ENCODE measurements at regions not wholly inside any gene's neighbourhood (a gene's known extent, or its start where the extent isn't known, plus 50 kb on each side); places are given as distances from the start of the nearest gene placed in this dataset.

DNA sequence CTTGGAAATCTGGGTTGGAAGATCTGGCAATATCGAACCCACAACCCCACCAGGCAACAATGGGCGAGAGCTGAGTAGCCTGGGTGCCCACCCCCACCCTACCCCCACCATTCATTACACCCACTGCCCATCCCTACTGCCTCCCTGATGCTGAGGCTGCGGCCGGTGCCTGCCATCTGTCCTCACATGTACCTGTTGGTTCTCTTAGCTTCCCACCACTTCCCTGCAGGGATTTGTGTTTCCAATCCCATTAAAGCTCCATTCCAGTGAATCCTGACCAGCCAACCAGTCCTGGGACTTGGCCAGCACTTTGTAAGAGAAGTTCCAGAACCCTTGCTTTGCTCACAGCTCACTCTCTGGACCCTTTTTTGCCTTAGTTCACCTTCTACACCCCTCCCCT, 163.0 kb upstream of the SH3BP4 start:
- intact Hi-C loops (cut with DNase I), result no loop called here
- ATAC-seq (ENCODE audit: poor library complexity), result no peak
- DNase-seq, result no peak

DNA sequence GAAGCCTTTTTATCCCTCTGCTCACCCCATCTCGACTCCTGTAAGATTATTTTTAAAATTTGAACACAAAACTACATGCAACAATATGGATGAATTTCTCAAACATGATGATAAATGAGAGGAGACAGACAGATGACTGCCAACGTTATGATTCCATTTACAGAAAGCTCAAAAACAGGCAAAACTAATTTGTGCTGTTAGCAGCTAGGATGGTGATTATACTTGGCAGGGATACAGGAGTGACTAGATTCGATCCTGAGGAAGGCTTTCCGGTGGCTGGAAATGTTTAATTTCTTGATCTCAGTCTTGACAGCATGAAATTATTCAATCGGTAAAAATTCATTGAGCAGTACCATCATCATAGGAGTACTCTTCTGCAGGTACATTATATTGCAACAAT, 163.4 kb upstream of the SH3BP4 start:
- ATAC-seq (ENCODE audit: poor library complexity), result no peak
- DNase-seq, result no peak
- intact Hi-C loops (cut with DNase I), result no loop called here

DNA sequence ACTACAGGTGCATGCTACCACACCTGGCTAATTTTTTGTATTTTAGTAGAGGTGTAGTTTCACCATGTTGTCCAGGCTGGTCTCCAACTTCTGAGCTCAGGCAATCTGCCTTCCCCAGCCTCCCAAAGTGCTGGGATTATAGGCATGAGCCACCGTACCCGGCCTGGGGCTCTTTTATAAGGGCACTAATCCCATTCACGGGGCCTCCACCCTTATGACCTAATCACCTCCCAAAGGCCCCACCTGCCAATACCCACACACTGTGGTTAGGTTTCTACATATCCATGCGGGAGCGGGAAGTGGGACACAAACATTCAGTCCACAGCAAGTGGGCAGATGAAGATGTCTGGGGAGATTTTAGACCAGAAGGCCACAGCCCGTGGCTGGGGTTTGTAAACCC, 164.7 kb upstream of the SH3BP4 start:
- intact Hi-C loops (cut with DNase I), result no loop called here
- ATAC-seq (ENCODE audit: poor library complexity) (no peak), DNase-seq (no peak)

DNA sequence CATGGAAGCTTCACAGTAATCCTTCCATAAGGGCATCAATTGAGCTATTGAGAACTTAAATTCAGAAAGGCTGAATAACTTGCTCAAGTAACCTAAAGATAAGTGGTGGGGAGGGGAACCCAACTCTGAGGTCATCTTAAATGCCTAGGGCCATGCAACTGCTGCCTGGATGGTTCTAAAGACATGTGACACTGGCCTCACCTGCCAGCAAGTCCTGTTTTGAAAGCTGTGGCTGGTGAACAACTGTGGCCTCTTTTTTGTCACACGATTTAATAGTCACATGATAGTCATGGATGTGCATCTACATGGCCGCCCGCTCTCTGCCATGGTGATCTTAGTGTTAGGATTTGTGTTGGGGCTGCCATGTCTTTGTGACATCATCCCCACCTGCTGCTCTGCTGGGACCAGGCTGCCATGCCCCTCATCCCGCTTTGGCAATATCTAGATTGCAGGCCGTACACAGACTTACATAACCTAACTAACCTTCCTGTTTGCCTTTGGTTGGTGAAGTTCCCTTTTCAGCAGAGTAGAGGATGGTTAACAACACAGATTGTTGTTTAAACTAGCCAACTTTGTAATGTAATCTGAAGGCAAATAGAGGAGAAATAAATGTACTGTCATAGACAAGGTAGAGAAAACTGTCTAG, 177.9 kb upstream of the SH3BP4 start:
- ATAC-seq (ENCODE audit: poor library complexity), result no peak
- no peak for DNase-seq
- intact Hi-C loops (cut with DNase I), result no loop called here

- intact Hi-C loops (cut with DNase I), result no loop called here
- ATAC-seq (ENCODE audit: poor library complexity) (no peak), DNase-seq (no peak)
Observed at GRCh38 chr2:234773129-234773528, 178.7 kb upstream of the SH3BP4 start.

DNA sequence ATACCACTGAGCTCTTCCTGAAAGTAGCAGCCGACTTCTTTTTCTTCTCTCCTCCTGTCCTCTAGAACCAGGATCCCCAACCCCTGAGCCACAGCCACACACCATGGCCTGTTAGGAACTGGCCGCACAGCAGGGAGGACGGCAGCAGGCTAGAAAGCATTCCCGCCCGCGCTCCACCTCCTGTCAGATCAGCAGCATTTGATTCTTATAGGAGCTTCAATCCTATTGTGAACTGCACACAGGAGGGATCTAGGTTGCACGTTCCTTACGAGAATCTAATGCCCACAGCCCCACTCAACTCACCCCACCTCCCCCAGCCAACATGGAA, 179.1 kb upstream of the SH3BP4 start:
- intact Hi-C loops (cut with DNase I), result no loop called here
- no peak for DNase-seq
- no peak for ATAC-seq (ENCODE audit: poor library complexity)

GRCh38 chr2:234771980-234772732, 179.7 kb upstream of the SH3BP4 start:
- DNase-seq (no peak), ATAC-seq (ENCODE audit: poor library complexity) (no peak)
- intact Hi-C loops (cut with DNase I), result no loop called here

GRCh38 chr2:234771176-234771575, 180.6 kb upstream of the SH3BP4 start:
- no peak for ATAC-seq (ENCODE audit: poor library complexity)
- intact Hi-C loops (cut with DNase I), result no loop called here
- DNase-seq, result no peak

GRCh38 chr2:234770715-234771141, 181.1 kb upstream of the SH3BP4 start:
- DNase-seq (no peak), ATAC-seq (ENCODE audit: poor library complexity) (no peak)
- intact Hi-C loops (cut with DNase I), result no loop called here

DNA sequence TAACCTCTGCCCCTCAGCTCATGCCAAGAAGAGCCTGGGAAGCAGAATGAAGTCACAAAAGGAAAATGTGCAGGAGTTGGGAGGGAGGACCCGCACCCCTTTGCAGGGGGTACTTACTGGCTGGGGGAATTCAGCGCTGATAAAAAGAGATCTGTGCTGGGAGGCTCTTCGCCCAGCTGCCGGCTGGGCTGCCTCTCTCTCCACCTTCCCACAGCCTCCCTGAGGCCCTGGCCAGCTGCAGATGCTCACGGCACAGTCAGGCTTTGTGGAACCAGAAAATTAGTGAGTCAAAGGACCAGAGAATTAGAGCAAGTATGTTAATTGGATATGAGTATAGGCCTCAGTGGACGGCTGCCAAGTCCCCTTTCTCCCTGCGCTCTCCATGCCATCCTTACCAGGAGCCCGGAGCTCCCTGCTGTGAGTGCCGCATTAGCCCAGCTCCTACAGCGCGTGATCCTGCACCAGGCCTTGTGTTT, 181.7 kb upstream of the SH3BP4 start:
- peak; percentile 51 for ATAC-seq (ENCODE audit: poor library complexity)
- no peak for DNase-seq
- intact Hi-C loops (cut with DNase I), result no loop called here

- ATAC-seq (ENCODE audit: poor library complexity) (no peak), DNase-seq (no peak)
- intact Hi-C loops (cut with DNase I), result no loop called here
Observed at GRCh38 chr2:234768608-234769196, 183.1 kb upstream of the SH3BP4 start.

- intact Hi-C loops (cut with DNase I), result no loop called here
- DNase-seq, result no peak
- no peak for ATAC-seq (ENCODE audit: poor library complexity)
Observed at GRCh38 chr2:234765279-234765678, 186.5 kb upstream of the SH3BP4 start.

DNA sequence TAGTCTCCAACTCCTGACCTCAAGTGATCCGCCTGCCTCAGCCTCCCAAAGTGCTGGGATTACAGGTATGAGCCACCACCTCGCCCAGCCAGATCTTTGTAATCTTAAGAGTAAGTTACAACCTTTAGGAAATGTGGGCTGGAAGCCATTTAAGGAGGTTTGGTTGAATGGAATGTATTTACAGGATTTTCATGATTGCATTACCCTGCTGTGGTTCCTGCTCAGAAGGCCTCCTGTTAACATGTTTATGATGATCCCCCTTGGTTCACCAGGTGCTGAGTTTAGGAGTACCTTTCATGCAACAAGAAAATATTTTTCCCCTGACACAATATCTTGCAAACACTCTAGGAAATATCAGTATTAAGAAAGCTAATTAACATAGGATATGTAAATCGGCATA, 187.4 kb upstream of the SH3BP4 start:
- DNase-seq (no peak), ATAC-seq (ENCODE audit: poor library complexity) (no peak)
- intact Hi-C loops (cut with DNase I), result no loop called here

DNA sequence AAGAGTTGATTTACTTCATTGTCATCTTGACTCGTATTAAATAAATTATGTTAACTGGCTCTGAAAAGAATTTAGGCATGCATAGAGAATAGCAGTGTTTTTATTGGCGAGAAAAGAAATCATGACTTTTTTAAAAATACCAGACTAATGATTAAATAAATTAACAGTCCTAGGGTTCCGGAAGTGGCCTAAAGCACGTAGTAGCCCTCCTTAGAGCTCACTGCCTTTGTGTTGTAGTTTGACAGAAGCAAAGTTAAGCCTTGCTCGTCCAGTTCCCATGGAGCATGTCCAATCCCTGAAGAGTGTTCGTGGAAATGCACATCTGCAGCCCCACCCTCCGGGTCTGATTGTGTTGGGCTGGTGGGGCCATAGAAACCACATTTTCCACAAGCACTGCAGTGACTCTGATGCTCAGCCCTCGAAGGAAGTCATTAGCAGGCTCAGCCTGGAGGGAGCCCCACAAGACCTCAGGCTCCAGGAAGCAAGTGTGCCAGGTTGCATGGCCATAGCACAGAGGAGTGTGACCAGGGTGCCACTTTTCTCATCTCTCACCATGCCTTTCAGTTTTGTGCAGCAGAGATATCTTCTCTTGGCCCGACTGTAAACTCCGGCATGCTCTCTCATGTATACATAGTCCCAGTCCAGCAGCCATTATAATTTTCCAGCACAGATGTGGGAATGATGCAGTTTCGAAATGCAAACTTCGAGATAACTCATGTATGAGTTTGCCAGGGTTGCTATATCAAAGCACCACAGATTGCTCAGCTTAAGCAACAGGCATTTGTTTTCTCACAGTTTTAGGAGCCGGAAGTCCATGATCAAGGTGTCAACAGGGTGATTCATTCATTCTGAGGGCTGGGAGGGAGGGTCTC, 188.6 kb upstream of the SH3BP4 start:
- intact Hi-C loops (cut with DNase I), result no loop called here
- ATAC-seq (ENCODE audit: poor library complexity) (no peak), DNase-seq (no peak)

GRCh38 chr2:234761910-234762309, 189.9 kb upstream of the SH3BP4 start:
- intact Hi-C loops (cut with DNase I), result no loop called here
- no peak for DNase-seq
- ATAC-seq (ENCODE audit: poor library complexity), result no peak

DNA sequence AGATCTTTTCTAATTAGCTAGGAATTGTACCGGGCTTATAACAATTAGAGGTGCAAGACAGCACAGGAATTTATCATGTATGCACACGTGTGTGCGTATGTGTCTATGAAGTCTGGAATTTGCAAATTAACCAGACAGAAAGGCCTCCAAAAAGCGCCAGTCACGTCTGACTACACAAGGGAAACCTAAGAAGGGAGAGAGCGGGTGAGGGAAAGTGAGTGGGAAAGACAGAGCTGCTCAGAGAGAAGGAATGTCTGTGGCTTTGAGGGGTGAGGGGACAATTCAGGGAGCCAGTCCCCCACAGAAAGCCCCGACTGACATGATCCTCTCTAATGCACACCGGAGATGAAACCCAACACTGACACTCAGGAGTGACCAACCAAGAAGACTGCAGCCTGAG, 197.7 kb upstream of the SH3BP4 start:
- ATAC-seq (ENCODE audit: poor library complexity) (no peak), DNase-seq (no peak)
- intact Hi-C loops (cut with DNase I), result no loop called here

GRCh38 chr2:234753701-234754100, 198.1 kb upstream of the SH3BP4 start:
- no peak for ATAC-seq (ENCODE audit: poor library complexity)
- intact Hi-C loops (cut with DNase I), result no loop called here
- no peak for DNase-seq

- DNase-seq (no peak), ATAC-seq (ENCODE audit: poor library complexity) (no peak)
- intact Hi-C loops (cut with DNase I), result no loop called here
Observed at GRCh38 chr2:234752966-234753365, 198.9 kb upstream of the SH3BP4 start.

- intact Hi-C loops (cut with DNase I), result no loop called here
- DNase-seq, result no peak
Observed at GRCh38 chr2:234751275-234751973, 200.4 kb upstream of the SH3BP4 start.

More at GRCh38 chr2:234751275-234751973, 200.4 kb upstream of the SH3BP4 start:
- ATAC-seq (ENCODE audit: poor library complexity), result no peak
